ENCODE measurements at regions not wholly inside any gene's neighbourhood (a gene's known extent, or its start where the extent isn't known, plus 50 kb on each side); places are given as distances from the start of the nearest gene placed in this dataset.
"Not testable (repeated sequence)": the region's sequence is repeated elsewhere in the genome, so short reads cannot be mapped to it uniquely, and the experiment has no call there.

DNA sequence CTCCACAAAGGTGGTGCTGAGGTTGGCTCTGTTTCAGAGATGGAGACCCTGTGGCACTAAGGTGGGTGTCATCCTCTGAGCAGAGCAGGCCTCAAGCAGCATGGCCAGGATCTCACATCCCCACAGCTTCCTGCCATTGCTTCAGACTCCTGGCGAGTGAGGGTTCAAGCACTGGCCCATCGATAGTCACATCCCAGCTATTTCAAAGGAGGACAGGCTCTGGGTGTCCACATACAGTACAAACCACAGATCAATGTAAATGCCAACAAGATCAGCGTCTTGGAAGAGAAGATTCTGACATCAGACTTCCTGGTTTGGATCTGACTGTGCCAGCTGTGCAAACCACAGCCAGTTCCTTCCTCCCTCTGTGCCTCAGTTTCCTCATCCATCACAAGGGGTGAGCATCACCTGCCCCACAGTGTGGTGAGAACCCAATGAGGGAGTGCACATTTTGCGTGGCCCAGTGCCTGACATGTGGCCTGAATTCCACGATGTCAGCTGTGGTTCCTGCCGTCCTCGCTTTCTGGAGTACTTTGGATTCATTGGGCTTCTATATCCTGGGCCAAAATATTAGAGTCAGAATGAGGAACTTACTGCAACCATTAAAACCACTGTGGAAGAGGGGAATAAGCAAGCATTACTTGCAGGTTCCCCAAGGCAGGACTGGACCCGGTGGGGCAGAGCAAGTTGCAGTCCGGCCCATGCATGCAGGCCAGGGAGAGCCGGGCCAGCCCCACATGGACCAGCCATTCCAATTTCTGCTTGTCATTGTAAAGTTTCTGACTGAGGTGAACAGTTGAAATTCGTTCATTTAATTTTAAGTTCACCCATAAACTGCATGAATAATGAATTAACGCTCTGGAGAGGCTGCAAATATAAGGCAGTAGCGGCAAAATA lies 236.0 kb downstream of the TTLL2 start:
- Histone ChIP-seq H3K27ac (ENCODE audit: low read depth, low read length) (no peak overlapping the region), H3K27me3 (ENCODE audit: control insufficient read depth in 5 of 5, insufficient read depth in 4 of 5, low read length in 5 of 5) (no peaks in the 10 kb centered on the region), H3K4me3 (ENCODE audit: low read depth in 1 of 5, low read length in 5 of 5) (no peak overlapping the region), H3K36me3 (ENCODE audit: control insufficient read depth in 5 of 5, insufficient read depth in 5 of 5, low read length in 5 of 5) (no peaks in the 10 kb centered on the region), H3K9me3 (ENCODE audit: control insufficient read depth in 5 of 5, low read length in 5 of 5) (peaks cover 0 to 5% (median 2%) of the 10 kb centered on the region in 5 donors), H3K4me1 (ENCODE audit: control insufficient read depth in 5 of 5, insufficient read depth in 5 of 5, low read length in 5 of 5) (peaks cover 1 to 10% (median 3%) of the 10 kb centered on the region in 5 donors), H3K9ac (ENCODE audit: low read length in 5 of 5) (no peak overlapping the region)

DNA sequence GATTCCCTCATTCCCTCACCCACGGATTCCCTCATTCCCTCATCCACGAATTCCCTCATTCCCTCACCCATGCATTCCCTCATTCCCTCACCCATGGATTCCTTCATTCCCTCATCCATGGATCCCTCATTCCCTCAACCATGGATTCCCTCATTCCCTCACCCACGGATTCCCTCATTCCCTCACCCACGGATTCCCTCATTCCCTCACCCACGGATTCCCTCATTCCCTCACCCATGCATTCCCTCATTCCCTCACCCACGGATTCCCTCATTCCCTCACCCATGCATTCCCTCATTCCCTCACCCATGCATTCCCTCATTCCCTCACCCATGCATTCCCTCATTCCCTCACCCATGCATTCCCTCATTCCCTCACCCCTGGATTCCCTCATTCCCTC lies 238.0 kb downstream of the TTLL2 start:
- not testable (repeated sequence) for H3K9me3 ChIP-seq (ENCODE audit: control insufficient read depth in 5 of 5, low read length in 5 of 5); H3K36me3 ChIP-seq (ENCODE audit: control insufficient read depth in 5 of 5, insufficient read depth in 5 of 5, low read length in 5 of 5); H3K4me3 ChIP-seq (ENCODE audit: low read depth in 1 of 5, low read length in 5 of 5); H3K9ac ChIP-seq (ENCODE audit: low read length in 5 of 5); H3K27ac ChIP-seq (ENCODE audit: low read depth, low read length); H3K27me3 ChIP-seq (ENCODE audit: control insufficient read depth in 5 of 5, insufficient read depth in 4 of 5, low read length in 5 of 5)
- H3K4me1 ChIP-seq (ENCODE audit: control insufficient read depth in 5 of 5, insufficient read depth in 5 of 5, low read length in 5 of 5) = peaks cover 10 to 30% (median 22%) of the 10 kb centered on the region in 5 donors

DNA sequence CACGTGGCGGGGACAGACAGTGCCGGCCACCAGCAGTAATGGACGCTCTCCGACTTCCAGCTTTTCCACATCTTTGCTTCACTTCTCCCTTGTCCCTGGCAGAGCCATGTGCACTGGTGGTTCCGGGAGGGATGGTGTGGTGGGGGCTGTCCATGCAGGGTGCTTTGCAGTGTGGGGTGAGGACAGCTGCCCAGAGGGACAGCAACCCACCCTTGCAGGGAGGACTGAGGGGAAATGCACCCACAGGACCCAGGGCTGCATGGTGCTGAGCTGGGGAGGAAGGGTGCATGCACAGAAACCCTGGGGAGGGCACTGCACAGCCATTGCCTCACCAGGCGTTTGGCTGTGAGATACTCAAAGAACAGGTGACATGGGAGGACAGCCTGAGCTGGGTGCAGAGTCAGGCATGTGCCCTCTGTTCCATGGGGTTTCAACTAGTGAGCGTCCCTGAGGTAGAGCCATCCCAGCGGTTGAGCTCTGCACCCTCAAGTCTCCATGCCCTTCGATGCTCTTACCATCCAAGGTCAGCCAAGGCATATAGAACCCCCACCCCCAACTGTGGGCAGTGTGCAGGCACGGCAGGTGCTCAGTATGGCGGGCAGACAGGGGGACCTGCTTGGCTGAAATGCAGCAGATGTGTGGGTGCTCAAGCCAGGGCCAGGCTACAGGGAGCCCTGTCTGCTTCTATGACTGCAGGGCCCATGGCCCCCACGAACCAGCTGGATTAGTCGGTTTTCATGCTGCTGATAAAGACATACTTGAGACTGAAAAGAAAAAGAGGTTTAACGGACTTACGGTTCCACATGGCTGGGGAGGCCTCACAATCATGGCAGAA lies 239.7 kb downstream of the TTLL2 start:
- no peaks in the 10 kb centered on the region for H3K27me3 ChIP-seq (ENCODE audit: control insufficient read depth in 5 of 5, insufficient read depth in 4 of 5, low read length in 5 of 5)
- no peak overlapping the region for H3K27ac ChIP-seq (ENCODE audit: low read depth, low read length)
- H3K9me3 ChIP-seq (ENCODE audit: control insufficient read depth in 5 of 5, low read length in 5 of 5) = no peaks in the 10 kb centered on the region
- H3K4me3 ChIP-seq (ENCODE audit: low read depth in 1 of 5, low read length in 5 of 5) = no peak overlapping the region
- peaks cover 10 to 30% (median 23%) of the 10 kb centered on the region in 5 donors for H3K4me1 ChIP-seq (ENCODE audit: control insufficient read depth in 5 of 5, insufficient read depth in 5 of 5, low read length in 5 of 5)
- no peaks in the 10 kb centered on the region for H3K36me3 ChIP-seq (ENCODE audit: control insufficient read depth in 5 of 5, insufficient read depth in 5 of 5, low read length in 5 of 5)
- no peak overlapping the region for H3K9ac ChIP-seq (ENCODE audit: low read length in 5 of 5)

DNA sequence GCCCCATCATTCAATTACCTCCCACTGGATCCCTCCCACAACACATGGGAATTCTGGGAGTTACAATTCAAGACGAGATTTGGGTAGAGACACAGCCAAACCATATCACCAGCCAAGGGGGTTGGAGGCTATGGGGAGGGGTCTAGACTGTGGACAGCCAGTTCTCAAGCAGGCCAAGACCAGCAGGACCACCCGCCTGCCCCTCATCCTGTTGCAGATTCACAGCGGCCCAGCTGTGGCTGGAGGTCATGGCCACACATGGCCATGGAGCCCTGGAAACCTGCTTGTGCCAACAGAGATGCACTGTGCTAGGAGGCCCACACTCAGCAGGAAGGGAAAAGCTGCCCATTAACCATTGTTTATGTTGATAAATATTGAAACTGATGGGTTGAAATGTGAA lies 240.5 kb downstream of the TTLL2 start:
- no peak overlapping the region for H3K27ac ChIP-seq (ENCODE audit: low read depth, low read length)
- no peaks in the 10 kb centered on the region for H3K27me3 ChIP-seq (ENCODE audit: control insufficient read depth in 5 of 5, insufficient read depth in 4 of 5, low read length in 5 of 5)
- H3K4me3 ChIP-seq (ENCODE audit: low read depth in 1 of 5, low read length in 5 of 5) = no peak overlapping the region
- no peak overlapping the region for H3K9ac ChIP-seq (ENCODE audit: low read length in 5 of 5)
- no peaks in the 10 kb centered on the region for H3K36me3 ChIP-seq (ENCODE audit: control insufficient read depth in 5 of 5, insufficient read depth in 5 of 5, low read length in 5 of 5)
- peaks cover 10 to 27% (median 23%) of the 10 kb centered on the region in 5 donors for H3K4me1 ChIP-seq (ENCODE audit: control insufficient read depth in 5 of 5, insufficient read depth in 5 of 5, low read length in 5 of 5)
- no peaks in the 10 kb centered on the region for H3K9me3 ChIP-seq (ENCODE audit: control insufficient read depth in 5 of 5, low read length in 5 of 5)

DNA sequence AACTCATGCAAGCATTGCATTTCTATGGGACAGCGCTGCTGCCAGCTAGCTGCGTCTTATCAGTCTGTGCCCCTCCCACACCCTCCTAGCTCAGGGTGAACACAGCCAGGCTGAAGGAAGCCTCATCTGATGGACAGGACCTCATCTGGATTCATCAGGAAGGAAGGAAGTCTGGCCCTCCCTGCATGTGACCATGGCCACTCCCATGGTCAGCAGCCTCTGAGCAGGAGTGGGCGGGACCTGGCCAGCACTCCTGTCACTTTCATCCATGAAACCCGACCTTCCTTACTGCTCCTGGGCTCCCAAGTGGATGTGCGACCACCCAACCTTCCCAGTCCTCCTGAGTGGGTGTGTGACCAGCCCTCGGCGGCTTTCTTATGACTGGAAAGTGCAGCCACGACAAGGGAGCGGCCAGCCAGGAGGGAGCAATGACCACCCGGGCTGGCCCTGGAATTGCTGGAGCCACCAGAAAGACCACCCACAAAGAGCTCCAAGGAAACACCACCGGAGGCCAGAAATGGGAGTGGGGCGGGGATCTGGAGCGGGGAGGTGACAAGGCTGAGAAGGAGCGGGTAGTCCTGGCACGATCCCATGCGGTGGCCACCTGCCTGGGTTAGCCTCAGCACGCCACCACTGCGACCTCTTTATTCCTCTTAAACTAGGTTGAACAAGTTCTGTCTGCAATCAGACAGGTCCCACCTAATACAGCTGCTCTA lies 241.2 kb downstream of the TTLL2 start:
- Histone ChIP-seq H3K9me3 (ENCODE audit: control insufficient read depth in 5 of 5, low read length in 5 of 5) (no peaks in the 10 kb centered on the region), H3K27me3 (ENCODE audit: control insufficient read depth in 5 of 5, insufficient read depth in 4 of 5, low read length in 5 of 5) (no peaks in the 10 kb centered on the region), H3K27ac (ENCODE audit: low read depth, low read length) (no peak overlapping the region), H3K9ac (ENCODE audit: low read length in 5 of 5) (no peak overlapping the region), H3K36me3 (ENCODE audit: control insufficient read depth in 5 of 5, insufficient read depth in 5 of 5, low read length in 5 of 5) (no peaks in the 10 kb centered on the region), H3K4me3 (ENCODE audit: low read depth in 1 of 5, low read length in 5 of 5) (peak overlapping the region in 3 of 5 donors; percentile 17 to 44 (median 34)), H3K4me1 (ENCODE audit: control insufficient read depth in 5 of 5, insufficient read depth in 5 of 5, low read length in 5 of 5) (peaks cover 10 to 27% (median 23%) of the 10 kb centered on the region in 5 donors)

DNA sequence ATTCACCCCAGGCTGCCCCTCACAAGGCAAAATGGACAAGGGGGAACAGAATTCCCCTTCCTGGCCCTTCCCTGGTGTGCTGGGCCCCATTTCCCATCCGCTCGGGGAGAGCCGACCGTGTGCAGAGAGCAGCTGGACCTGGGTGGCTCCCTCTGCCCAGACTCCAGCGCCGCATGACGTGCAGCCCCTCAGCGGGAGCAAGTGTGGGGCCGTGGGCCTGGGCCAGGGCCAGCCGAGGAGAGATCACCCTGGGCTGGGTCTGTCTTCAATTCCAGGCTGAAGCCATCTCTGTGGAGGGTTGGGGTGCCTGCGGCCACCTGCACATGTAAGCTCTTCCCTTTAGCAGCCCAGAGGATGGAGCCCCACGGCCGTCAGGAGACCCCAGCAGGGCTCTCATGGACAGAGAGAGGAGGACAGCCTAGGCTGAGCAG lies 241.8 kb downstream of the TTLL2 start:
- no peak overlapping the region for H3K27ac ChIP-seq (ENCODE audit: low read depth, low read length)
- H3K4me3 ChIP-seq (ENCODE audit: low read depth in 1 of 5, low read length in 5 of 5) = peak overlapping the region in 1 of 5 donors; percentile 10
- H3K9ac ChIP-seq (ENCODE audit: low read length in 5 of 5) = no peak overlapping the region
- H3K9me3 ChIP-seq (ENCODE audit: control insufficient read depth in 5 of 5, low read length in 5 of 5) = no peaks in the 10 kb centered on the region
- H3K4me1 ChIP-seq (ENCODE audit: control insufficient read depth in 5 of 5, insufficient read depth in 5 of 5, low read length in 5 of 5) = peaks cover 10 to 27% (median 23%) of the 10 kb centered on the region in 5 donors
- no peaks in the 10 kb centered on the region for H3K27me3 ChIP-seq (ENCODE audit: control insufficient read depth in 5 of 5, insufficient read depth in 4 of 5, low read length in 5 of 5)
- no peaks in the 10 kb centered on the region for H3K36me3 ChIP-seq (ENCODE audit: control insufficient read depth in 5 of 5, insufficient read depth in 5 of 5, low read length in 5 of 5)

DNA sequence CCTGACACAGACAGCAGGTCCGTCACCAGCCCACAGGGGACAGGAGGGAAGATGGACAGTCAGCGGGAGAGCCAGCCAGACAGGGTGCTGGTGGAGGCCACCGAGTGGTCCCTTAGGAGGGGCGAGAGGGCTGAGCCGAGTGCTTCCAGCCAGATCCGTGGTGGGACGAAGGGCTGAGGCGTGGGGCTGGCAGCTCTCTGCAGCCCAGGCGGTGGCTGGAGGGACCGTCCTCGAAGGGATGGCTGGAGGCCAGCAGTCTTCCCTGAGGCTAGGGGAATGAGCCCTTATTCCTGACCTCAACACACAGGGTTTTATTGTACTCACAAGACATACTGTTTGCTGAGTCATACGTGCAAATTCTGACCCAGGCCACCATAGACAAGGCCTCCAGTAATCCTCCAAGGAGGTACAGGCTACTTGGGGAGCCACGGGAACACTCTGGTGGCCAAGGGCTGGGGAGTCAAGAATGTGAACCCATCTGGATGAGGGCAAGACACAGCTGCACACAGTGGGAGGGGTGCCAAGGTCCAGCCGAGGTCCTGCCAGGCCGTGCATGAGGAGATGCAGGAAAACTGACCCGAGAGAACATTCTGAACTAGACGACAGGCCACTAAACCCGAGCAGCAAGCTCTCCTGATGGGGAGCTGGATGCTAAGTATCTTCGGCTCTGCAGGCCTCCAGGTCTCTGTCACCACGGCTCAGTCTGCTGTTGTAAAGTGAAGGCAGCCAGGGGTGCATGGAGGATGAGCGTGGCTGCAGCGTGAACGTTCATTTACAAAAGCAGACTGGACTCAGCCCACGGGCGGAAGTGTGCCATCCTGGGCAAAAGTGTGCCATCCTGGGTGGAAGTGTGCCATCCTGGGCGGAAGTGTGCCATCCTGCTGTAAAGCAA lies 242.5 kb downstream of the TTLL2 start:
- Histone ChIP-seq H3K27ac (ENCODE audit: low read depth, low read length) (no peak overlapping the region), H3K36me3 (ENCODE audit: control insufficient read depth in 5 of 5, insufficient read depth in 5 of 5, low read length in 5 of 5) (no peaks in the 10 kb centered on the region), H3K4me1 (ENCODE audit: control insufficient read depth in 5 of 5, insufficient read depth in 5 of 5, low read length in 5 of 5) (peaks cover 10 to 27% (median 23%) of the 10 kb centered on the region in 5 donors), H3K9ac (ENCODE audit: low read length in 5 of 5) (no peak overlapping the region), H3K4me3 (ENCODE audit: low read depth in 1 of 5, low read length in 5 of 5) (peak overlapping the region in 2 of 5 donors; percentile 10), H3K27me3 (ENCODE audit: control insufficient read depth in 5 of 5, insufficient read depth in 4 of 5, low read length in 5 of 5) (no peaks in the 10 kb centered on the region), H3K9me3 (ENCODE audit: control insufficient read depth in 5 of 5, low read length in 5 of 5) (no peaks in the 10 kb centered on the region)

DNA sequence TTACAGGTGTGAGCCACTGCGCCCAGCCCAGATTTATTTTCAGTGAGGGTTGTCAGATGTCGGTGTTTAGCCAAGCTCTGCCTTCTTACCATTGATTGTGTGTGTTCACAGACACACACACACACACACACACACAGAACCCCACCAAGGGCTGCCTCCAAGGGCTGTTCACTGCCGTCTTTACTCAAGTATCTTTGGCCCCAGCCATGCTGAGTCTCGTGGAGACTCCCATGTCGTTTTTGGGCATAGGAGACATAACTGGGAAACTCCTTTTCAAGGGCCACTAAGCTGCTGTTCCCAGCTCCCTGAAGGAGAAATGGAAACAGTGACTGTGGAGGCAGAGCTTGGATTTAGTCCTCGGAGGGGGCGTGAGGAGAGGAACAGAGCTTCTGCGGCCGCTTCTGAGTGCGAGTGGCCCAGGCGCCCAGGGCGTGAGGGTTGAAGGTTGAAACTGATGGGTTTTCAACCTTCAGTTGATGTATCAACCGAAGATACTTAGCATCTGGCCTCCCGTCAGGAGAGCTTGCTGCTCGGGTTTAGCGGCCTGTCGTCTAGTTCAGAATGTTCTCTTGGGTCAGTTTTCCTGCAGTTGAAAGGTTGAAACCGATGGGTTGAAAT lies 243.6 kb downstream of the TTLL2 start:
- H3K36me3 ChIP-seq (ENCODE audit: control insufficient read depth in 5 of 5, insufficient read depth in 5 of 5, low read length in 5 of 5) = no peaks in the 10 kb centered on the region
- no peak overlapping the region for H3K27ac ChIP-seq (ENCODE audit: low read depth, low read length)
- H3K9ac ChIP-seq (ENCODE audit: low read length in 5 of 5) = no peak overlapping the region
- H3K4me3 ChIP-seq (ENCODE audit: low read depth in 1 of 5, low read length in 5 of 5) = no peak overlapping the region
- peaks cover 0 to 8% (median 0%) of the 10 kb centered on the region in 5 donors for H3K27me3 ChIP-seq (ENCODE audit: control insufficient read depth in 5 of 5, insufficient read depth in 4 of 5, low read length in 5 of 5)
- H3K9me3 ChIP-seq (ENCODE audit: control insufficient read depth in 5 of 5, low read length in 5 of 5) = no peaks in the 10 kb centered on the region
- H3K4me1 ChIP-seq (ENCODE audit: control insufficient read depth in 5 of 5, insufficient read depth in 5 of 5, low read length in 5 of 5) = peaks cover 10 to 30% (median 30%) of the 10 kb centered on the region in 5 donors
